ENCODE measurements at regions not wholly inside any gene's neighbourhood (a gene's known extent, or its start where the extent isn't known, plus 50 kb on each side); places are given as distances from the start of the nearest gene placed in this dataset.

DNA sequence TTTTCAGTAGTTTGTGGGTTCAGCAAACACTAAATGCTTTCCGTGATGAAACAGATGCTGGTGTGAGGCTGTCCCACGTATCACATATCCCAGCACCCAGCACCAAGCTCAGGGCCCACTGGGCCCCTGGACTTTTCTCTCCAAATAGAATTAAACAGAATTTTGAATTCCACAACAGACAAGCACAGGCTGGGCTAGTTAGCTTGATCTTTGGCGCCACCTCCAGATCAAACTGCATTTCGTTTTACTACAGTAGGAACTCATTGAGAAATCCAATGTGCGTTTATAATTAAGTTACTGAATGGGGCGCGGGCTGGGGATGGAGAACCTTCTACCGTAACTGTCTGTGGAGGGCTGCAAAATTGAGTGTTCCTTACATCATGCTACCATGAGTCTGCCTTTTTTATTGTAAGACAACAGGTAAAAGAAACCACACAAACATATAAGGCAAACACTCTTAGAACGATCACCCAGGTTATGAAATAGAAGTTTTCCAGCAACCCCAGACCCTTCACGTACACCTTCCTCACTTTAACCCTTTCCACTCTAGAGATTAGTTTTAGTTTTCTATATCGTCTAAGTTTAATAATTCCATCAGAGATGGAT lies 107.8 kb downstream of the ZFP64 start:
- 43 to 71% methylated on average over 5 to 11 of the region's 11 CpGs for WGBS, 2 donors (ENCODE audit: low coverage in 1 of 2)
- H3K27ac ChIP-seq, result no peak overlapping the region
- no peak for TF ChIP-seq EP300 (IDR thresholded peaks at IDR 0.05; ENCODE audit: low read depth)
- no peak for TF ChIP-seq POLR2A (IDR thresholded peaks at IDR 0.05)
- TF ChIP-seq, protein P1, sequence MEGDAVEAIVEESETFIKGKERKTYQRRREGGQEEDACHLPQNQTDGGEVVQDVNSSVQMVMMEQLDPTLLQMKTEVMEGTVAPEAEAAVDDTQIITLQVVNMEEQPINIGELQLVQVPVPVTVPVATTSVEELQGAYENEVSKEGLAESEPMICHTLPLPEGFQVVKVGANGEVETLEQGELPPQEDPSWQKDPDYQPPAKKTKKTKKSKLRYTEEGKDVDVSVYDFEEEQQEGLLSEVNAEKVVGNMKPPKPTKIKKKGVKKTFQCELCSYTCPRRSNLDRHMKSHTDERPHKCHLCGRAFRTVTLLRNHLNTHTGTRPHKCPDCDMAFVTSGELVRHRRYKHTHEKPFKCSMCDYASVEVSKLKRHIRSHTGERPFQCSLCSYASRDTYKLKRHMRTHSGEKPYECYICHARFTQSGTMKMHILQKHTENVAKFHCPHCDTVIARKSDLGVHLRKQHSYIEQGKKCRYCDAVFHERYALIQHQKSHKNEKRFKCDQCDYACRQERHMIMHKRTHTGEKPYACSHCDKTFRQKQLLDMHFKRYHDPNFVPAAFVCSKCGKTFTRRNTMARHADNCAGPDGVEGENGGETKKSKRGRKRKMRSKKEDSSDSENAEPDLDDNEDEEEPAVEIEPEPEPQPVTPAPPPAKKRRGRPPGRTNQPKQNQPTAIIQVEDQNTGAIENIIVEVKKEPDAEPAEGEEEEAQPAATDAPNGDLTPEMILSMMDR (IDR thresholded peaks at IDR 0.05), result peak in 4 of 5 experiments; percentile 39 to 45 (median 42)
- H3K4me1 ChIP-seq, result no peaks in the 10 kb centered on the region
- peaks cover 10 to 11% of the 10 kb centered on the region in 2 donors for H3K9me3 ChIP-seq
- DNase-seq, result peak; percentile 54
- intact Hi-C loops (cut with DNase I; ENCODE audit: low total_unique reads) (loop anchor here (2.0 kb wide), 1 partner anchor 443 kb away; no protein-coding TSS in a partner anchor), in situ Hi-C loops (cut with MboI; ENCODE audit: low pct_ligation_motif_present in 1 of 4, low pct_unique_long_range_greater_than_20kb in 1 of 4, low sequenced_read_pairs in 3 of 4) (loop anchor here (25.0 kb wide), 2 partner anchors 396 to 446 kb away; no protein-coding TSS in a partner anchor)
- peaks cover 0 to 14% (median 5%) of the 10 kb centered on the region in 4 donors for H3K36me3 ChIP-seq
- no peaks in the 10 kb centered on the region for H3K27me3 ChIP-seq
- no peak overlapping the region for H3K4me3 ChIP-seq

DNA sequence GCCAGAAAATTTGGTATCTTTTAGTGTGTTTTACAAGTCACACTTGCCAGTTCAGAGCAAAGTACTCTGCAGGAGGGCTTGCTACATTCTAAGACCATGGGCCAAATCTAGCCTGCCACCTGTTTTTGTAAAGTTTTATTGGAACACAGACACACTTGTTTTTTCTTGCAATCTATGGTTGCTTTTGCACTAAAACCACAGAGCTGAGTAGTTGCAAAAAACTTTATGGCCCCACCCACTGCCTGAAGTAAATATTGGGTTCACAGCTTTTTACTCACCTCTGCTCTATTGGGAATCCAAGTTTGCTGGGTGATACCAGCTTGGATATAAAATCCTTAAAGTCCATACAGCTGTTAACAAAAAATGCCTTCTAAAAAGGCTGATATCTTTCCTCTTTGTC lies 109.0 kb downstream of the ZFP64 start:
- in situ Hi-C loops (cut with MboI; ENCODE audit: low pct_ligation_motif_present in 1 of 4, low pct_unique_long_range_greater_than_20kb in 1 of 4, low sequenced_read_pairs in 3 of 4), result loop anchor here (25.0 kb wide), 2 partner anchors 395 to 445 kb away; no protein-coding TSS in a partner anchor

DNA sequence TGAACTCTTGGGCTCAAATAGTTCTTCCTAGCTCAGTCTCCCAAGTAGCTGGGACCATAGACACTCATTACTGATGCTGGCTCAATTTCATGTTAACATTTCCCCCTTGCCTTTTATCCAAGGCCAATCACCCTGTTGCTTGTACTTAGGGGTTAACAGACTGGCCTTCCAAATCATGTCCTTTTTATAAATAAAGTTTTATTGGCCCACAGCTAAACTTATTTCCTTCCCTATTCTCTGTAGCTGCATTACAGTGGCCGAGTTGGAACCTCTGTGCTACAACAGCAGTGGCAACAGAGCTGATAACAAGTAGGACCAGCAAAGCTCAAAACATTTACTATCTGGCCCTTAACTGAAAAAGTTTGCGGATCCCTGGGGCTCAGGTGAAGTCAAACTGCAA lies 109.8 kb downstream of the ZFP64 start:
- WGBS, 2 donors (ENCODE audit: low coverage in 1 of 2), result 73 to 88% methylated on average over 2 of the region's 2 CpGs
- no peak for TF ChIP-seq POLR2AphosphoS5 (IDR thresholded peaks at IDR 0.05)
- TF ChIP-seq, protein P1 (IDR thresholded peaks at IDR 0.05), result no peak
- TF ChIP-seq POLR2A (IDR thresholded peaks at IDR 0.05), result no peak
- TF ChIP-seq EP300 (IDR thresholded peaks at IDR 0.05; ENCODE audit: low read depth), result no peak
- in situ Hi-C loops (cut with MboI; ENCODE audit: low pct_ligation_motif_present in 1 of 4, low pct_unique_long_range_greater_than_20kb in 1 of 4, low sequenced_read_pairs in 3 of 4), result loop anchor here (25.0 kb wide), 2 partner anchors 394 to 444 kb away; no protein-coding TSS in a partner anchor
- intact Hi-C loops (cut with DNase I; ENCODE audit: low total_unique reads), result no loop called here
- Histone ChIP-seq H3K4me3 (no peak overlapping the region), H3K27ac (no peak overlapping the region), H3K27me3 (no peaks in the 10 kb centered on the region), H3K4me1 (no peaks in the 10 kb centered on the region), H3K36me3 (peaks cover 0 to 1% (median under 1%) of the 10 kb centered on the region in 4 donors), H3K9me3 (peaks cover 2% of the 10 kb centered on the region in 2 donors)
- no peak for DNase-seq

More for the DNA sequence above, 109.0 kb downstream of the ZFP64 start:
- no peak overlapping the region for H3K4me3 ChIP-seq
- H3K36me3 ChIP-seq, result peaks cover 0 to 9% (median 4%) of the 10 kb centered on the region in 4 donors
- no peak for DNase-seq
- TF ChIP-seq EP300 (IDR thresholded peaks at IDR 0.05; ENCODE audit: low read depth) (no peak), POLR2A (IDR thresholded peaks at IDR 0.05) (no peak), POLR2AphosphoS5 (IDR thresholded peaks at IDR 0.05) (no peak)
- TF ChIP-seq, protein P1 (IDR thresholded peaks at IDR 0.05), result no peak
- peaks cover 10% of the 10 kb centered on the region in 2 donors for H3K9me3 ChIP-seq
- intact Hi-C loops (cut with DNase I; ENCODE audit: low total_unique reads), result no loop called here
- H3K27ac ChIP-seq, result no peak overlapping the region
- no peaks in the 10 kb centered on the region for H3K4me1 ChIP-seq
- no peaks in the 10 kb centered on the region for H3K27me3 ChIP-seq

DNA sequence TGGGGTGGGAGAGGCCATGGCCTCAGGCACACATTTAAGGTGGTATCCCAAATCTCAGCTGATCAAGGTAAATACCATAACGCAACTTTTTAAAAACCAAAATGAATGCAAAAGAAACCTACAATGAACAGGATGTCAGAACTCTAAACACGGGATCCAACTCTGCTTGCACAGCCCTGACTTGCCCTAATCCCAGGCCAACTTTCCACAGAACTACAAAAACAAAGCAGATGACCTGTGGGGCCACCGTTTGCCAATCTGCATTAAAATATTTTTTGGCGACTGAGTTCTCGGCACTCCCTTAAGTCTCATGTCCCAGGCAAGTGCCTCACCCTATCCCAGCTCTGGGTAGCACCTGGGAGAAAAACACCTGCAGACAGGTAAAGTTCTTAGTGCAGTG lies 110.5 kb downstream of the ZFP64 start:
- H3K27me3 ChIP-seq, result no peaks in the 10 kb centered on the region
- TF ChIP-seq POLR2A (IDR thresholded peaks at IDR 0.05) (no peak), EP300 (IDR thresholded peaks at IDR 0.05; ENCODE audit: low read depth) (no peak), POLR2AphosphoS5 (IDR thresholded peaks at IDR 0.05) (no peak)
- TF ChIP-seq, protein P1 (IDR thresholded peaks at IDR 0.05), result no peak
- in situ Hi-C loops (cut with MboI; ENCODE audit: low pct_ligation_motif_present in 1 of 4, low pct_unique_long_range_greater_than_20kb in 1 of 4, low sequenced_read_pairs in 3 of 4) (loop anchor here (25.0 kb wide), 2 partner anchors 394 to 444 kb away; no protein-coding TSS in a partner anchor), intact Hi-C loops (cut with DNase I; ENCODE audit: low total_unique reads) (no loop called here)
- no peaks in the 10 kb centered on the region for H3K36me3 ChIP-seq
- no peaks in the 10 kb centered on the region for H3K9me3 ChIP-seq
- DNase-seq, result no peak
- H3K4me3 ChIP-seq, result no peak overlapping the region
- H3K27ac ChIP-seq, result no peak overlapping the region
- H3K4me1 ChIP-seq, result no peaks in the 10 kb centered on the region
- WGBS, 2 donors (ENCODE audit: low coverage in 1 of 2), result 60 to 61% methylated on average over 1 to 5 of the region's 5 CpGs

Data from transverse colon (tissue), 4 donors.